ENCODE measurements at regions not wholly inside any gene's neighbourhood (a gene's known extent, or its start where the extent isn't known, plus 50 kb on each side); places are given as distances from the start of the nearest gene placed in this dataset.

DNA sequence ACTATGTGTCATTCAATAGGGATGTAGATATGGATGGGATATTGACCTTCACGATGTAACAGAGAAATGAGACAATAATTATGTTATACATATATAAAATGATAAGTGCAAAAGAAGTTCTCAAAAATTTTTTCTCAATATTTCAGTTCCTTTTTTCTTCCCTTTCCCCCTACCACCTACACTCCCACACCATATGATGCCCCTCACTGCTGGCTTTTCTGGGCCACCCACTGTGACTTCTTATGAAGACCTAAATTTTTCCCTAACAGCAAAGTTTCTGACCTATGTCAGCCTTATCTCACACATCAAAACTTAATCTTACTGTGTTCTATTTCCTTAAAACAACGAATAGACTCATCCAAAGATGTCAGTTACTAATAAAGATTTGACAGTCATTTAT, 89.9 kb upstream of the MYLIP start:
- no peak overlapping the region for H3K23ac ChIP-seq (ENCODE audit: low read depth, low read length, poor library complexity)
- no peak overlapping the region for H3K9ac ChIP-seq (ENCODE audit: low read depth, low read length, poor library complexity)
- no CpG with 5 or more reads among the region's 2 CpGs for WGBS, 2 donors (ENCODE audit: extremely low coverage in 2 of 2, insufficient read length in 2 of 2, insufficient replicate concordance in 1 of 2)
- no peak overlapping the region for H3K14ac ChIP-seq (ENCODE audit: low read length)
- no peaks in the 10 kb centered on the region for H3K79me1 ChIP-seq (ENCODE audit: low read depth, low read length)
- H3K18ac ChIP-seq (ENCODE audit: low read length), result no peak overlapping the region
- no peak overlapping the region for H2BK120ac ChIP-seq (ENCODE audit: low read depth, low read length)
- H3K4ac ChIP-seq (ENCODE audit: low read length), result no peak overlapping the region
- H3K27me3 ChIP-seq (ENCODE audit: control insufficient read depth in 3 of 3, insufficient read depth in 3 of 3, low read depth in 1 of 3, low read length in 3 of 3), result no peaks in the 10 kb centered on the region
- no peak overlapping the region for H2AK5ac ChIP-seq (ENCODE audit: low read depth, low read length)
- H3K4me2 ChIP-seq (ENCODE audit: insufficient read depth, low read length, poor library complexity, severe bottlenecking), result no peak overlapping the region
- no peak overlapping the region for H2BK12ac ChIP-seq (ENCODE audit: low read length)
- no peak for DNase-seq (ENCODE audit: low spot score)
- H3K4me3 ChIP-seq (ENCODE audit: low read length in 2 of 2), result no peak overlapping the region
- H2AFZ ChIP-seq (ENCODE audit: low read length), result no peak overlapping the region
- H3K9me3 ChIP-seq (replicated peaks in 1 of 2; ENCODE audit: control insufficient read depth in 2 of 2, insufficient read depth in 1 of 2, low read depth in 1 of 2, low read length in 2 of 2), result peaks cover 0 to 5% of the 10 kb centered on the region in 2 donors
- H4K8ac ChIP-seq (ENCODE audit: low read depth, low read length), result no peak overlapping the region
- H3K4me1 ChIP-seq (ENCODE audit: control insufficient read depth in 2 of 2, insufficient read depth in 1 of 2, low read depth in 1 of 2, low read length in 2 of 2), result no peaks in the 10 kb centered on the region
- no peak overlapping the region for H3K27ac ChIP-seq (replicated peaks; ENCODE audit: low read length)
- H2BK15ac ChIP-seq (ENCODE audit: low read length), result no peak overlapping the region
- no peaks in the 10 kb centered on the region for H3K36me3 ChIP-seq (replicated peaks in 1 of 2; ENCODE audit: control insufficient read depth in 2 of 2, insufficient read depth in 2 of 2, low read length in 2 of 2)
- H4K91ac ChIP-seq (ENCODE audit: low read depth, low read length, poor library complexity), result no peak overlapping the region
- no peak overlapping the region for H2BK5ac ChIP-seq (ENCODE audit: low read length)

GRCh38 chr6:16035488-16036080, 93.3 kb upstream of the MYLIP start:
- Histone ChIP-seq H3K27me3 (ENCODE audit: control insufficient read depth in 3 of 3, insufficient read depth in 3 of 3, low read depth in 1 of 3, low read length in 3 of 3) (no peaks in the 10 kb centered on the region), H3K4me3 (ENCODE audit: low read length in 2 of 2) (no peak overlapping the region), H3K14ac (ENCODE audit: low read length) (no peak overlapping the region), H3K79me1 (ENCODE audit: low read depth, low read length) (no peaks in the 10 kb centered on the region), H3K23ac (ENCODE audit: low read depth, low read length, poor library complexity) (no peak overlapping the region), H3K9ac (ENCODE audit: low read depth, low read length, poor library complexity) (no peak overlapping the region), H3K18ac (ENCODE audit: low read length) (no peak overlapping the region), H2AK5ac (ENCODE audit: low read depth, low read length) (no peak overlapping the region), H2BK120ac (ENCODE audit: low read depth, low read length) (no peak overlapping the region), H3K9me3 (replicated peaks in 1 of 2; ENCODE audit: control insufficient read depth in 2 of 2, insufficient read depth in 1 of 2, low read depth in 1 of 2, low read length in 2 of 2) (peaks cover 0 to 7% of the 10 kb centered on the region in 2 donors), H3K4ac (ENCODE audit: low read length) (no peak overlapping the region), H2BK5ac (ENCODE audit: low read length) (no peak overlapping the region), H2BK15ac (ENCODE audit: low read length) (no peak overlapping the region), H2BK12ac (ENCODE audit: low read length) (no peak overlapping the region), H3K36me3 (replicated peaks in 1 of 2; ENCODE audit: control insufficient read depth in 2 of 2, insufficient read depth in 2 of 2, low read length in 2 of 2) (no peaks in the 10 kb centered on the region), H4K8ac (ENCODE audit: low read depth, low read length) (no peak overlapping the region), H2AFZ (ENCODE audit: low read length) (no peak overlapping the region), H3K27ac (replicated peaks; ENCODE audit: low read length) (no peak overlapping the region), H3K4me1 (ENCODE audit: control insufficient read depth in 2 of 2, insufficient read depth in 1 of 2, low read depth in 1 of 2, low read length in 2 of 2) (no peaks in the 10 kb centered on the region), H4K91ac (ENCODE audit: low read depth, low read length, poor library complexity) (no peak overlapping the region), H3K4me2 (ENCODE audit: insufficient read depth, low read length, poor library complexity, severe bottlenecking) (no peak overlapping the region)
- no CpG with 5 or more reads among the region's 4 CpGs for WGBS, 2 donors (ENCODE audit: extremely low coverage in 2 of 2, insufficient read length in 2 of 2, insufficient replicate concordance in 1 of 2)
- no peak for DNase-seq (ENCODE audit: low spot score)

GRCh38 chr6:16033214-16033613, 95.7 kb upstream of the MYLIP start:
- H4K8ac ChIP-seq (ENCODE audit: low read depth, low read length), result no peak overlapping the region
- H3K27me3 ChIP-seq (ENCODE audit: control insufficient read depth in 3 of 3, insufficient read depth in 3 of 3, low read depth in 1 of 3, low read length in 3 of 3), result no peaks in the 10 kb centered on the region
- H2BK12ac ChIP-seq (ENCODE audit: low read length), result no peak overlapping the region
- no peaks in the 10 kb centered on the region for H3K4me1 ChIP-seq (ENCODE audit: control insufficient read depth in 2 of 2, insufficient read depth in 1 of 2, low read depth in 1 of 2, low read length in 2 of 2)
- H2BK15ac ChIP-seq (ENCODE audit: low read length), result no peak overlapping the region
- no peak overlapping the region for H3K9ac ChIP-seq (ENCODE audit: low read depth, low read length, poor library complexity)
- H3K27ac ChIP-seq (replicated peaks; ENCODE audit: low read length), result no peak overlapping the region
- H2BK5ac ChIP-seq (ENCODE audit: low read length), result no peak overlapping the region
- no peaks in the 10 kb centered on the region for H3K79me1 ChIP-seq (ENCODE audit: low read depth, low read length)
- no peak overlapping the region for H2AK5ac ChIP-seq (ENCODE audit: low read depth, low read length)
- H4K91ac ChIP-seq (ENCODE audit: low read depth, low read length, poor library complexity), result no peak overlapping the region
- H3K4me2 ChIP-seq (ENCODE audit: insufficient read depth, low read length, poor library complexity, severe bottlenecking), result no peak overlapping the region
- no peak overlapping the region for H3K4me3 ChIP-seq (ENCODE audit: low read length in 2 of 2)
- H3K23ac ChIP-seq (ENCODE audit: low read depth, low read length, poor library complexity), result no peak overlapping the region
- no peaks in the 10 kb centered on the region for H3K36me3 ChIP-seq (replicated peaks in 1 of 2; ENCODE audit: control insufficient read depth in 2 of 2, insufficient read depth in 2 of 2, low read length in 2 of 2)
- H3K9me3 ChIP-seq (replicated peaks in 1 of 2; ENCODE audit: control insufficient read depth in 2 of 2, insufficient read depth in 1 of 2, low read depth in 1 of 2, low read length in 2 of 2), result peaks cover 0 to 3% of the 10 kb centered on the region in 2 donors
- H2AFZ ChIP-seq (ENCODE audit: low read length), result no peak overlapping the region
- no peak overlapping the region for H3K18ac ChIP-seq (ENCODE audit: low read length)
- H3K4ac ChIP-seq (ENCODE audit: low read length), result no peak overlapping the region
- H2BK120ac ChIP-seq (ENCODE audit: low read depth, low read length), result no peak overlapping the region
- no peak overlapping the region for H3K14ac ChIP-seq (ENCODE audit: low read length)
- no CpG with 5 or more reads among the region's 3 CpGs for WGBS, 2 donors (ENCODE audit: extremely low coverage in 2 of 2, insufficient read length in 2 of 2, insufficient replicate concordance in 1 of 2)
- no peak for DNase-seq (ENCODE audit: low spot score)

- H3K4ac ChIP-seq (ENCODE audit: low read length), result no peak overlapping the region
- no CpG with 5 or more reads among the region's 6 CpGs for WGBS, 2 donors (ENCODE audit: extremely low coverage in 2 of 2, insufficient read length in 2 of 2, insufficient replicate concordance in 1 of 2)
Measured at GRCh38 chr6:16031278-16031981, 97.5 kb upstream of the MYLIP start.

More at GRCh38 chr6:16031278-16031981, 97.5 kb upstream of the MYLIP start:
- H4K91ac ChIP-seq (ENCODE audit: low read depth, low read length, poor library complexity), result no peak overlapping the region
- H2BK12ac ChIP-seq (ENCODE audit: low read length), result no peak overlapping the region
- H2AK5ac ChIP-seq (ENCODE audit: low read depth, low read length), result no peak overlapping the region
- no peak overlapping the region for H2BK120ac ChIP-seq (ENCODE audit: low read depth, low read length)
- H2BK5ac ChIP-seq (ENCODE audit: low read length), result no peak overlapping the region
- no peak for DNase-seq (ENCODE audit: low spot score)
- no peak overlapping the region for H3K14ac ChIP-seq (ENCODE audit: low read length)
- H3K9me3 ChIP-seq (replicated peaks in 1 of 2; ENCODE audit: control insufficient read depth in 2 of 2, insufficient read depth in 1 of 2, low read depth in 1 of 2, low read length in 2 of 2), result peaks cover 0 to 3% of the 10 kb centered on the region in 2 donors
- no peak overlapping the region for H3K4me2 ChIP-seq (ENCODE audit: insufficient read depth, low read length, poor library complexity, severe bottlenecking)
- H3K36me3 ChIP-seq (replicated peaks in 1 of 2; ENCODE audit: control insufficient read depth in 2 of 2, insufficient read depth in 2 of 2, low read length in 2 of 2), result no peaks in the 10 kb centered on the region
- no peak overlapping the region for H4K8ac ChIP-seq (ENCODE audit: low read depth, low read length)
- H3K9ac ChIP-seq (ENCODE audit: low read depth, low read length, poor library complexity), result no peak overlapping the region
- H3K23ac ChIP-seq (ENCODE audit: low read depth, low read length, poor library complexity), result no peak overlapping the region
- no peaks in the 10 kb centered on the region for H3K27me3 ChIP-seq (ENCODE audit: control insufficient read depth in 3 of 3, insufficient read depth in 3 of 3, low read depth in 1 of 3, low read length in 3 of 3)
- no peaks in the 10 kb centered on the region for H3K79me1 ChIP-seq (ENCODE audit: low read depth, low read length)
- no peaks in the 10 kb centered on the region for H3K4me1 ChIP-seq (ENCODE audit: control insufficient read depth in 2 of 2, insufficient read depth in 1 of 2, low read depth in 1 of 2, low read length in 2 of 2)
- no peak overlapping the region for H2BK15ac ChIP-seq (ENCODE audit: low read length)
- no peak overlapping the region for H2AFZ ChIP-seq (ENCODE audit: low read length)
- no peak overlapping the region for H3K27ac ChIP-seq (replicated peaks; ENCODE audit: low read length)
- no peak overlapping the region for H3K4me3 ChIP-seq (ENCODE audit: low read length in 2 of 2)
- no peak overlapping the region for H3K18ac ChIP-seq (ENCODE audit: low read length)
